ENCODE measurements at regions not wholly inside any gene's neighbourhood (a gene's known extent, or its start where the extent isn't known, plus 50 kb on each side); places are given as distances from the start of the nearest gene placed in this dataset.
"Not testable (repeated sequence)": the region's sequence is repeated elsewhere in the genome, so short reads cannot be mapped to it uniquely, and the experiment has no call there.

DNA sequence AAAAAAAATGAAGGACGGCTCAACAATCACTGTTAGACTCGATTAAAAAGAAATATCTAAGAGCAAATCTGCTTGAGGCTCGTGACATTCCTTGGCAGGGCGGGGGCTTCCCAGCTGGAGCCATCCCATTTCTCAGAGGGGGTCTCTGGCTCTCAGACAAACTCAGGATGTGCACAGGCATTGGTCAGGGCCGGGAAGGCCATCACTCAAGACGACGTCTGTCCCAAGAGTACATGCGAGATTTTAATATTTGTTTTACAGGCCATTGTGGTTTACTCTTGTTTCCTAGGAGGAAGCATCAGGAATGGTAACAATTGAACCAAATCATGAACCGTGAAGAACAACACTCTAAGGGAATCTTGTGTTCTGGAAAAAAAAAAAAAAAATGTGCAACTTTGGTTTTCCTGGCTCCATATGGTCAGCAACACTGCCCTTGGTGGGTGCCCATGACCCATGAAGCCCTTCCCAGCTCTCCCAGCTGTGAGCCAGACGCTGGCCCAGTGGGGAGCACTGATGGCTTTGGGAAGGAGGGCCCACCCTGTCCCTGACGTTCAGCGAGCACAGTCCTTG is 5454.6 kb upstream of the TPTE start:
- DNase-seq = not testable (repeated sequence)

DNA sequence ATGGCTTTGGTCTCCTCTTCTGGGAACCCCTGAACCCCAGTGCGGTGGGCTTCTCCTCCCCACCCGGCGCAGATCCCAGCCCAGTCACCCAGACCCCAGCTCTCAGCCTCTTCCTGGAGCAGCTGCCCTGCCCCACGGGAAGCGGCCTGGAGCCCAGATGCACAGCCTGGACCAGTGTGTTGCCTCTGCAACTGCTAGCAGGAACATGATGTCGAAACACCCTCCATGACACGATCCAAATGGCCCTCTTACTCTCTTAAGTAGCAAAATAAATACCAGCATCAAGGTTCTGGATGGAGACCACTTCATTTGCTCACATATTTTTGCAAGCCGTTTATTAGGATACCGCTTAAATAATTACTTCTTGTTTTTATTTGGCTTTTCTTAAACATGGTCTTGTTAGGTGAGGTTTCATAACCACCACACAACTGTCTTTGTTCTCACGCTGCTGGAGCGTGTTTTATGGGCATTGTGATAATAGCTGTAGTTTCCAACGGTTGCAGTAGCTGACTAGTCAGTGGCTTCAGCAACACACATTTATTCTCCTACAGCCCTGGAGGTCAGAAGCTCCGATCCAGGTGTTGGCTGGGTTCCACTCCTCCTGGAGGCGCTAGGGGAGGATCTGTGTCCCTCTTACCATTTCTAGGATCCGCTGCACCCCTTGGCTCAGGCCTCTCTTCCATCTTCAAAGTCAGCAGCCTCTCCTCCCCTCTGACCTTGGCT is 5453.9 kb upstream of the TPTE start:
- DNase-seq = not testable (repeated sequence)

DNA sequence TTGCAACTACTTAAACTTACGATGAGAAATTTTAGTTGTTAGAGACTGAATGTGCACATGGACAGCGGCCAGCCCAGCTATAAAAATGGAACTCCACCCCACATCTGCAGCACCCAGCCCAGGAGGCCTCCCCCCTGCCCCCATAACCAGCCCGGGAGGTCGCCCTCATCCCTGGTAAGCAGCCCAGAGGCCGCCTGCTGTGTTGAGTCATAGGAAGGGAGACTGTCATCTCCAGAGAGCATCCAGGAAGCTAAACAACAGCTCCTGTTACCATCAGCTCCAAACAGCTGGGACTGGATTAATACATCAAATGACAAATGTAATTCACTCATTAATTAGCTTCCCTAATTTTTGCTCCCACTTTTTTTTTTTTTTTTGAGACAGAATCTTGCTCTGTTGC is 5452.7 kb upstream of the TPTE start:
- not testable (repeated sequence) for DNase-seq

DNA sequence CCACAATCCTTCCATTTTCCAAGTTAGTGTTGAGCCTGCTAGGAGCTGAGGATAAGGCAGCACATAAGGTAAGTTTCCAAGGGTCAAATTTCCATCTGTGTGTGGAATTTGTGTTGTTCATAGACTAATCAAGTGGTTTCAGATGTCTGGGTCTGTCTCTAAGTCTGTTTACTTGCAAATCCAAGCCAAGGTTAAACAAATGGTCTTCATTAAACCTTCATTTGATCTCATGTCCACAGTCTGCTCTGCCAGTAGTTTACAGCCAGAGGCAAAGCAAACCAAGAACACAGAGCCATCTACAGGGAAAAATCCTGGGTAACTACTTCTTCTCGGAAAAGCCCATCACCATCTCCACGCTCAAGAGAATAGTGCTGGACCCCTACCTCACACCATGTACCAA is 5450.2 kb upstream of the TPTE start:
- not testable (repeated sequence) for DNase-seq

DNA sequence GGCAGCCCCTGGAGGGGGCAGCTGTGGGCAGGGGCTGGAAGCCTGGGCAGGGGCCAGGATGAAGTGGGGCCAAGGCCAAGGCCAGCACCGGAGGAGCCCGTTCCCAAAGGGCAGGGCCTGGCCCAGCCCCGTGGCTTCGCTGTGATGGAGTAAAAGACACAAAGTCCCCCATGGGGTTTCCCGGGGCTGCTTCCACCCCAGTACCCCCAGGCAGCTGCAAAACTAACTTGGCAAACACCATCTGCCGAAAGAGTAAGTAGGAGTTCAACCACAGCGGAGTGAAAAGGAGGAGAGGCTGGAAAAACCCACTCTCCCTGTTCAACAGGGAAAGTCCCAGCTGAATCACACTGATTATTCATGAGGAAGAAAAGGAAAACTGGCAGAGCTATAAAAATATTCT is 5444.5 kb upstream of the TPTE start:
- not testable (repeated sequence) for DNase-seq

DNA sequence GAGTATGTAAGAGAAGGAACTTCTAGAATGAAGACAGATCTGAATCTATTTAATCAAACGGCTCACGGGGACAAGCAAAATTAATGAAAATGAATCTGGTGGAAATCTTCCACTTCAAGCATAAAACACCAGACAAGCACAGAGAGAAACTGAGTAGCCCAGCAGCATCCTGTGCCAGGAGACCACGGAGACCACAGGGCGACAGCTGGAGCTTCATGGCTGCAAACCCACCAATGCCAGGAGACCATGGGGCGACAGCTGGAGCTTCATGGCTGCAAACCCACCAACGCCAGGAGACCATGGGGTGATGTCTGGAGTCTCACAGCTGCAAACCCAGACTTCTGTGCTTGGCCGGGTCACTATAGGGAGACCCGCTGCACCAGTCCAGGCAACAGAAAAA is 5442.0 kb upstream of the TPTE start:
- DNase-seq = not testable (repeated sequence)

DNA sequence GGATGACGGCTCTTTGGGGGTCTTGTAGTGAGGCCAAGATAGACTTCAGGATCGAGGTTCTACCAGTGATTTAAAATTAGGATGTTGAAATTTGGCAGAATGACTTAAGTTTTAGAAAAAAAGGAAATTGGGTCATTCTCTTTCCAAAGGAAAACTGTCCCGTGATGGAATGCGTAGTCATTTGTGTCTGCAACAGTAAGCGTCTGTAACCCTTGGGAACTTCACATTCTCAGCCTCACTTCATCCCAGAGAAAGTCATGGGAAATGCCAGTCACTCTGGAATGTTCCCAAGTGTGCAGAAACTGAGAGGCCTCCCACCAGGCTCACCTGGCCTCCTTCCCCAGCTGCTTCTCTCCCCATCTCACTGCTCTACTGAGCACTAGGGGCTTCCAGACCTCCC is 5441.4 kb upstream of the TPTE start:
- not testable (repeated sequence) for DNase-seq

DNA sequence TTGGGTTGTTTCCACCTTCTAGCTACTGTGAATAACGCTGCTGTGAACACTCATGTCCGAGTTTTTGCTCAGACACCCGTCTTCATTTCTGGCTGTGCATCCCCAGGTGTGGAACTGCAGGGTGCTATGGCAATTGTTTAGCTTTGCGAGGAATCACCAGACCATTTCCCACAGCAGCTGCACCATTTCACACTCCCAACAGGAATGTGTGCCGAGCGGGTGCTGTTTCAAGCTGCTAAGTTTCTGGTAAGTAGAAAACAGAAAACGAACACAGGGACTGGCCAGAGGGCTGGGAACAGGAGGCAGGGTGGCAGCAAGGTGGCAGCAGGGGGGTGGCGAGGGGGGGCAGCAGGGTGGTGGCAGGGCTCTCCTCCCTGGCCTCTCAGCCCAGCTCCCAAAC is 5437.1 kb upstream of the TPTE start:
- DNase-seq = not testable (repeated sequence)

DNA sequence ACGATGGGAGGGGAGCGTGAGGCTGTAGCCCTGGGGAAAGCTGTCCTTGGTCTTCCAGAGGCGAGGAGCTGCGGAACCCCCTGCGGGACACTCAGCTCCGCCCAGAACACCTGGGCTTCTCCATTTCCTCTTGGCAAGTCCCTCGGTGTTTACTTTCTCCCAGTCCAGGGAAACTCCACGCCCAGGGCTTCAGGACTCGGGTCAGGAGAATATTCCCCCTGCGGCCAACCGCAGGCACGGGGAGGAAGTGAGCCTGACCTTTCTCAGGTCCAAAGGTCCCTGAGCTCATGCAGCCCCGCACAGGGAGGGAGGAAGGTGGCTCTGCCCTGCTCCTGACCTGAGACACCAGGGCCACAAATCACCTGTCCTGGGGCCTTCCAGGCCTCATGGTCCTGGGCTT is 5435.9 kb upstream of the TPTE start:
- DNase-seq = not testable (repeated sequence)

DNA sequence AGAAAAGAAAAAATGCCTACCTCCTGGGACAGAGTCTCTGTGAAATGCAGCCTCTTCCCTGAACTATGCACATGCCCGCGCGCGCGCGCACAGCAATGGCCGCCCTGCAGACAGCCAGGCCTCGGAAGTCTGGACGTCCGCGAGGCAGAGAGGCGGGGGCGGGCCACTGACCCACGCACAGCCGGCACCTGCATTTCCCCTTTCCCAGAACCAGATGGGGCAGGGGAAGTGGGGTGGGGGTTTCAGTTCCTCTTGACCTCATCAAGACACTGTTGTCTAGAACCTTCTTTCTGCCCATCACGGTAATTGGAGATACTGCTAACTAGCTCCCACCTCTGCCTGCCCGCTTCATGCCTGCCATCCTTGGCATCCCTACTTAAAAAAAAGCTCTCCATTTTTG is 5435.0 kb upstream of the TPTE start:
- DNase-seq = not testable (repeated sequence)

DNA sequence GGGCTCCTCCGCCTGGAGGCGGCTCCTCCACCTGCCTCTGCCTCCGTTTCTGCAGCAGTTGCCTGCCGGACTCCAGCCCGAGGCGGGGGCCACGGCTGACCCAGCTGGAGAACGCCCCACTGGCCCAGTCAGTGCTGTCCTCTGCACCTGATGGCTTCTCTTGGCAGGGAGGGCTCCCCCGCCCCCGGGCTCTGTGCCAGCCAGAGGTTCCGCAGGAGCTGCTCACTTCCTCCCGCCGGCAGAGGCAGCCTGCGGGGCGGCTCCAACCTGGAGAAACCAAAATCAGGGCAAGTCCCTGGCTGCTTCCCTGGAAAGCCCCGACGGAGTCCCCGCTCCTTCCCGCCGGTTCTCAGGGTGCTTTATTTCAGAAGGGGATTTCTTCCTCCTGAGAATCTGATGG is 5432.6 kb upstream of the TPTE start:
- DNase-seq = not testable (repeated sequence)

DNA sequence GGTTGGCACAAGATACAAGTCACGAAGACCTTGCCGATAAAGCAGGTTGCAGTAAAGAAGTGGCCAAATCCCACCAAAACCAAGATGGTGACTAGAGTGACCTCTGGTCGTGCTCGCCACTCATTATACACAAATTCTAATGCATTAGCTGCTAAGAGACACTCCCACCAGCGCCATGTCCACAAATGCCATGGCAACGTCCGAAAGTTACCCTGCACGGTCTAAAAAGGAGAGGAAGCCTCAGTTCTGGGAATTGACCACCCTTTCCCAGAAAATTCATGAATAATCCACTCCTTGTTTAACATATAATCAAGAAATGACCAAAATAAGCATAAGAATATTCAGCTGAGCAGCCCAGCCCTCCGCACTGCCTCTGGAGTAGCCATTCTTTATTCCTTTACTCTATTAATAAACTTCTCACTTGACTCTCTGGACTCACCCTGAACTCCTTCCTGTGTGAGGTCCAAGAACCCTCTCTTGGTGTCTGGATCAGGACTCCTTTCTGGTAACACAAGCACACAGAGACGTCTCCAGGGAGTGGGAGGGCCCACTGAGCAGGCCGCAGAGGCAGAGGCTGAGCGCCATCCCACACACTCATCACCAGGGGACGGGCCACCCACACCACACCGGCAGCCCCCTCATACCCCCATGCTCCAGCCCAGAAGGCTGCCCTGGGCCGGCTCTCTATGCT is 5431.8 kb upstream of the TPTE start:
- not testable (repeated sequence) for DNase-seq

DNA sequence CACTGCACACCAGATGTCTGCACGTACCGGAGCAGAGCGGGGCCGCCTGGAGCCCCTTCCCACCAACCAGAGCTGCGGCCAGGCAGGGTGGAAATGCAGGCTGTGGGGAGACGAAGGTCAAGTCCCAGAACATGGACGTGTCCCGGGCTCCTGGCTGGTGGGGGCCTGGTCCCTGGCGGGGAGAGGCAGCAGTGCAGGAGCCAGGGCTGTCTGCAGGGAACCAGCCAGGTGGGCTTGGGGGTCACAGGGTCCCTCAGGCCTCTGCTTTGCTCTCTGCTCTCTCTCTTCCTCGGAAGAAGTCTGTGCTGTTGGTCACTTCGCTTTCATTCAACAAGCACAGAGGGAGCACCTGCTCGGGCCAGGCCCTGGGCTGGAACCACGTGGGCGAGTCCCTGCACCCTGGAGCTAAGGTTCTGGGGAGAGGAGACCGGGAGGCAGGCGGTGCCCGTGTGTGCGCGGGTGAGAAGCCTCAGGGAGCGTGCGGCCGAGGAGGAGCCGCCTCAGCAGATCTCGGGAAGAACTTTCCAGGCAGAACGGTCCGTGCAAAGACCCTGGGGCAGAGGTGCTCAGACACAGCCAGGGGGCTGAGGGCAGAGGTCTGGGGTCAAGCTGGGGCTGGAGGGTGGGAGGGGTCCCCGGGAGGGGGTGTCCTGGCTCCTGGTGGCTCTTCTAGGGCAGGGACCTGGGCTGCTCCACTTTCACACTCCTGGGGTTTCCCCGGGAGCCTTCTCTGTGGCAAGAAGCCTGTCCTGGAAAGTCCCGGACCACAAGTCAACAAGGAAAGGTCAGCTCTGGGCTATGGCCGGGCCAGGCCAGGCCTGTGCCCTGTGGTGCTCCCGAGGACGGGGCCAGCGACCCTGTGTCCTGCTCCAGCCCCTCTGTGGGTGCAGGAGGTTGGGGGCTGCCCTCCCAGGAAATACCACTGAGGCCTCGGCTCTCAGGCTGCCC is 5431.0 kb upstream of the TPTE start:
- not testable (repeated sequence) for DNase-seq

DNA sequence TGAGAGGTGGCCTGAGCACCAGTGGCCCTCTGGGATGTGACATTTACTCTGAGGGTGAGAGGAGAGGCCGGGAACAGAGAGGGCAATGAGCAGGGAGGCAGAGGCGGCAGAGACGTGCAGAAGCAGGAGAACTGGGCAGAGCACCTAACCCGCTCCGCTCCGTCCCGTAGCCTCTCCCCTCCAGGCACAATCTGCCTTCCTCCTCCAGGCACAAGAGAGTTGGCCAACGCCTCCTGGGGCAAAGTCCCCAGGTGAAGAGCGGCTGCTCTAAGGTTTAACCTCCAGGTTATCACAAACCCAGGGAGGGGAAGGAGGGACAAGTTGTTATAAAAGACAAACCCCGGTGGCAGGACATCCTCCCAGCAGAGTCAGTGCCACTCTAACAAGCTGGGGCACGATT is 5430.1 kb upstream of the TPTE start:
- not testable (repeated sequence) for DNase-seq

DNA sequence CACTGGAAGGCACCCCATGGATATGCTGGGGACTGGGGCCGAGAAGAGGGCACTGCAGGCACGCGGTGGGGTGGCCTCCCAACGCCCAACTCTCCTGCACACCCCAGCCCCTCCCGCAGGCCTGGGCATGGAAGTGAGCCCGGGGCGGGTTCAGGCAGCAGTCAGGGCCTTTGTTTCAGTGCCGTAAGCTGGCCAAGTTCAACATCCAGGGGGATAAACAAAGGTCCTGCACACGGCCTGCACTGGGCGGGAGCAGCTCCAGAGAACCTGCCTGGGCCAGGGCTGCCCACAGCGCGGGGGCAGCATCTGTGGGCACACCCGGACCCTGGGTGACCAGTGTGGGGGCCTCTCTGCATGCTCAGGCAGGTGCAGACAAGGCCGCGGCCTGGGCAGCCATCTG is 5425.8 kb upstream of the TPTE start:
- DNase-seq = not testable (repeated sequence)

DNA sequence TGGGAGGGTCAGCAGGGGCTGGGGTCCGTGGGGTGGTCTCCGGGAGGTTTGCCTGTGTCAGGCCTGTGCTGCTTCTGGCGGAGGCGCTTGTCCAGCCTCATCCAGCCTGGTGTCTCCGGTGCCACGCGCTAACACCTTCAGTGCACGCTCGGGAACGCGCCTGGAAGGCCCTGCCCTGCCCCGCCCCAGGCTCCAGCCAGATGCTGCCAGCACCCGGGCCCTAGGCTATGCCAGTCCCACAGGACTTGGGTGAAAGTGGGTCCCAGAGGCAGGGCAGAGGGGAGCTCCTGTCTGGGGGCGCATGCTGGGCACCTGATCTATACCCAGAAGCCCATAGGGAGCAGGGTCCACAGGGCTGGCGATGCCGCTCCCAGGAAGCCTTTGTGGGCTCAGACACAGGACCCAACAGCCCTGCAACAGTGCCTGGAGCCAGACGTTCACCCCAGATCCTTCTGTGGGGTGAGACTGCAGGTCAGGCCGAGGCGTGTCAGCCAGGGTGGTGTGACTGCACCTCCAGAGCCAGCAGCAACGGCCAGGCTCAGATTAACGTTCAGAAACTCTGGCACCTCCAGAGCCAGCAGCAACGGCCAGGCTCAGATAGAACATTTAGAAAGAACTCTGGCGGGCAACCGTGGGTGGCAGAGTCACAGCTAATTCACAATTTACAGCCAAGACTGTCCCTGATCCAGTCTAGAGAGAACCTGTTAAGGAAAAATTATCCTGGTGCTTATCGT is 5423.2 kb upstream of the TPTE start:
- DNase-seq = not testable (repeated sequence)

DNA sequence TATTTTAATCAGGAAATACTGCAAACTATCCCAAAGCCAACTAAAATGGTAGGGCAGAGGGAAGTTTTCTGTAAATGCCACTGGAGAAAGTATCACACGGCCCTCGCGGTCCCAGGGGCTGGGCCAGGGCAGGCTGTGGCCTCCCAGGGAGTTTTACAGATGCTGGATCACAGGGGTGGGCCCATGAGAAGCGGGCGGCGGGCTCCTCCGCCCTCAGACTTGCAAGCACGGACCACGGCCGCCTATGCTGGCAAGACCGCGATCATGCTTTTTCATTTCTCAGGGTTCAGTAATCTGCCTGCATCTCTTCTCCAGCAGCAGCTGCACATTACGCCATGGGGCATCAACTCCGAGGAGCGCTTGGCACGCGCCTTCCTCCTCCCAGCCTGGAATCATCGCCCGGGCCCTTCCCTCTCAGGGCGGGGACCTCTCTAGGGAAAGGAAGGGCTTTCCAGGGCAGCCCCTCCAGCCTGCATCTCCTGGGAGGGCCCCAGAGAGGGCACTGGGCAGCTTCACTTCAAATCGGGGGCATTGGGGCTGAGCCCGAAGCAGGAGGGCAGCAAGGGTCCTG is 5420.7 kb upstream of the TPTE start:
- not testable (repeated sequence) for DNase-seq

DNA sequence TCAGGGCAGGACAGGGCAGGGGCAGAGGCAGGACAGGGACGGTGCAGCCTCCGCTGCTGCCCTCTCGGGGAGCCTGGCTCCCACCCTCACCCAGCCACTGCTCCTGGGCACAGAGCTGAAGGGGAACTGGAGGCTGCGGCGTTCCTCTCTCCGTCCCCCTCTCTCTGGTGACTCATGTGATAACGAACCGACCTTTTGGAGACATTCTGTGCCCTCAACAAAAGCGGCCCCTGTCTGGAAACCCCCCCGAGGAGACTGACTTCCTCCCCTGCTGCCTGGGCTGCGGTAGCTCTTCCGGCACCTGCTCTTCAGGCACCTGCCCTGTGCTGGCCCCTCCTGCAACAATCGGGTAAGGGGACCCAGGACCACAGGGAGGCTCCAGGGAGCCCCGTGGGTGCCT is 5419.6 kb upstream of the TPTE start:
- DNase-seq = peak; percentile 82

DNA sequence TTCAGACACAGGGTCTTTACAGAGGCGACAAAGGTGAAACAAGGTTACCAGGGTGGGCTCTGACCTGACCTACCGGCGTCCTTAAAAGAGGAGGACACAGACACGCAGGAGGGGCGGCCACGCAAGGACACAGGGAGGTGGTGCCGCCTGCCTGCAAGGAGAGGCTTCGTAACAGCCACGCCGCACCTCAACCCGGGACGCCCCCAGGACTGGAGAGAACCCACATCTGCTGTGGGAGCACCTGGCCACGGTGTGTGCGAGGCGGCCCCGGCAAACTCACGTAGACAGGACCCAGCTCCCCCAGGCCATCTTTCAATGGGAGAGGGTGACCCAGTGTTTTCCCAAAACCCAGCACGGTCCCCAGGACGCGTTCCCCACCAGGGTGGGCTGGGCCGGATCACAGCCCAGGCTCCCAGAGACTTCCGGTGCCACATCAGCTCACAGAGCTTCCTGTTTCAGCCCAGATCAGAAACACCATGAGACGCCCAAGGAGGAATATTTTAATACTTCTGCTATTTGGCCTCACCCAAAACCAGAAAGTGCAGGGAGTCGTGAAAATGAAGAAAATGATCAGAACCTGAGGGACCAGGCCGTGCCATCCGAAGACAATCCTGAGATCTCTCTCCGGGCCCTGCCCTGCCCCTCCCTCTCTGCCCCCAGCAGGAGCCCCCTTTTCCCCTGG is 5417.4 kb upstream of the TPTE start:
- DNase-seq = not testable (repeated sequence)

DNA sequence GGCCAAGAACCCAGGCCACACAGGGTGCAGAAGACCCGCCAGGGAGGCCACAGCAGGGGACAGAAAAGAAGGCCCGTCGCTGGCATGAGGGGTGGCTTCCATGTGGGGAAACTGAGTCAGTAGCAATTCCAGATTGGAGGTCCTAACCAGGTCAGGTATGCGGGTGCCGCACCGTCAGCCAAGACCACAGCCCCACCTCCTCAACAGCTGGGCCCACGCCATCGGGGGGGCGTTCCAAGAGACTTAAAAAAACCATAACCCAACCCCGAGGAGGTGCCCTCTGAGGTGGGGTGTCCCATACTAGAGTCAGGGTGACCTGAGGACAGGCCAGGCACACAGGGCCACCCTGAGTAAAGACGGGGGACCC is 5416.8 kb upstream of the TPTE start:
- DNase-seq = not testable (repeated sequence)
